ENCODE measurements at regions not wholly inside any gene's neighbourhood (a gene's known extent, or its start where the extent isn't known, plus 50 kb on each side); places are given as distances from the start of the nearest gene placed in this dataset.

GRCh38 chr12:40616383-40616915, 75.8 kb upstream of the CNTN1 start:
- no peak for DNase-seq (ENCODE audit: low read depth in 2 of 2)

GRCh38 chr12:40618636-40619035, 73.6 kb upstream of the CNTN1 start:
- DNase-seq (ENCODE audit: low read depth in 2 of 2): no peak

DNA sequence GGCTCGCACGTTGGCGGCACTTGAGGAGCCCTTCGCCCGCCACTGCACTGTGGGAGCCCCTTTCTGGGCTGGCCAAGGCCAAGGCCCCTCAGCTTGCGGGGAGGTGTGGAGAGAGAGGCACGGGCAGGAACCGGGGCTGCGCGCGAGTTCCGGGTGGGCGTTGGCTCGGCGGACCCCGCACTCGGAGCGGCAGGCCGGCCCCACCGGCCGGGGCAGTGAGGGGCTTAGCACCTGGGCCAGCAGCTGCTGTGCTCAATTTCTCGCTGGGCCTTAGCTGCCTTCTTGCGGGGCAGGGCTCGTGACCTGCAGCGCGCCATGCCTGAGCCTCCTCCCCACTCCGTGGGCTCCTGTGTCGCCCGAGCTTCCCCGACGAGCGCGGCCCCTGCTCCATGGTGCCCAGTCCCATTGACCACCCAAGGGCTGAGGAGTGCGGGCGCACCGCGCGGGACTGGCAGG, 71.6 kb upstream of the CNTN1 start:
- DNase-seq (ENCODE audit: low read depth in 2 of 2): no peak

- peak; percentile 9 for DNase-seq (ENCODE audit: low read depth in 2 of 2)
These were observed 69.9 kb upstream of the CNTN1 start for GRCh38 chr12:40622246-40622838.

GRCh38 chr12:40632171-40632570, 60.1 kb upstream of the CNTN1 start:
- no peak for DNase-seq (ENCODE audit: low read depth in 2 of 2)

DNA sequence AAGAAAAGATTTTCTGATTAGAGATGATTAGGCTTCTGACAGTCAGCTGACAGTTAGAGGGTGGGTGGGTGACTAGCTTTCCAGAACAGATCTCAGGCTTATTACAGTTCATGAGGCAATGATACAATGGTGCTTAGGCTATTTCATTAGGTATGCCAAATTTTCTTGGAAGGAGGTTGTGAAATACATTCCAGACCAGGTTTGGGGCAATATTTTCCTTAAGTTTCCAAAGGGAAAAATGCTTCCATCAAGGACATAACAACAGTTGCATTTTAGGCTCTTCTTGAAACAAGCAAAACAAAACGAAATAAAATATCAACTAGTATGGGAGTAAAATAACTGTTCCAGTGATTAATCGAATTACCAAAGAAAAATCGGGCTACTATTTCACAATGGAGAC, 59.3 kb upstream of the CNTN1 start:
- DNase-seq (ENCODE audit: low read depth in 2 of 2): no peak

- DNase-seq (ENCODE audit: low read depth in 2 of 2): no peak
These were observed 57.6 kb upstream of the CNTN1 start for GRCh38 chr12:40634517-40635131.

DNA sequence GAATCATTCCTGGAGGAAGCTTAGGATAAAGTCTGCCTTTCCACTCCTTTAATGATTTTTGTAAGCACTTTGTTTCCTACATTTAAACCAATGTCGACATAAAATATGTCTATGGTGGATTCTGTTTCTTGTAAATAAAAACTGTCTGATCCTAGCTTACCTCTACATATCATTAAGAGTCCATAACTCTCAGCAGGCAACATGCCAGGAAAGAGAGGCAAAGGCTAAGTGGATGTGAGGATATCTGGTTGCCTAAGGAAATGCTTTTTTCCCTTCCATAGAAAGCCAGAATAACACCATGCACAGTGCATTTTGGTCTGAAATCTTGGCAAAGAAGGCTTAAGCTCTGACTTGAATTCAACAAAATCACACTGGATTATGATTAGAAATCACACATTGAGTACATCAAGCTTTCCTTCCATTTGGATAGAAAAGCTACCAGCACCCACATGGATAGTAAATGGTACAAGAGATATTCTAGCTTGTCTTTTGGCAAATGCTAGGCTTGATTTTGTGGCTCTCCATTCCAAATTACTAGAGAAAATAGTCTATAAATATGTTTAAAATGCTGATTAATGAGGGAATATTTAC, 57.0 kb upstream of the CNTN1 start:
- no peak for DNase-seq (ENCODE audit: low read depth in 2 of 2)
